WI38 (cell line): ENCODE measurements at regions not wholly inside any gene's neighbourhood (a gene's known extent, or its start where the extent isn't known, plus 50 kb on each side); places are given as distances from the start of the nearest gene placed in this dataset.

Source experiments
- H3K4me3 ChIP-seq: 2 replicates; pipeline ENCODE4 v1.5.1; 2011; ENCODE audit warnings: low read depth, mild to moderate bottlenecking, control low read depth, low read length
- TF ChIP-seq, protein P1 (sequence below): IDR thresholded peaks from 2 replicates; pipeline ENCODE4 v1.5.1; 2012; ENCODE audit warnings: low read depth, mild to moderate bottlenecking, control low read depth, low read length

DNA sequence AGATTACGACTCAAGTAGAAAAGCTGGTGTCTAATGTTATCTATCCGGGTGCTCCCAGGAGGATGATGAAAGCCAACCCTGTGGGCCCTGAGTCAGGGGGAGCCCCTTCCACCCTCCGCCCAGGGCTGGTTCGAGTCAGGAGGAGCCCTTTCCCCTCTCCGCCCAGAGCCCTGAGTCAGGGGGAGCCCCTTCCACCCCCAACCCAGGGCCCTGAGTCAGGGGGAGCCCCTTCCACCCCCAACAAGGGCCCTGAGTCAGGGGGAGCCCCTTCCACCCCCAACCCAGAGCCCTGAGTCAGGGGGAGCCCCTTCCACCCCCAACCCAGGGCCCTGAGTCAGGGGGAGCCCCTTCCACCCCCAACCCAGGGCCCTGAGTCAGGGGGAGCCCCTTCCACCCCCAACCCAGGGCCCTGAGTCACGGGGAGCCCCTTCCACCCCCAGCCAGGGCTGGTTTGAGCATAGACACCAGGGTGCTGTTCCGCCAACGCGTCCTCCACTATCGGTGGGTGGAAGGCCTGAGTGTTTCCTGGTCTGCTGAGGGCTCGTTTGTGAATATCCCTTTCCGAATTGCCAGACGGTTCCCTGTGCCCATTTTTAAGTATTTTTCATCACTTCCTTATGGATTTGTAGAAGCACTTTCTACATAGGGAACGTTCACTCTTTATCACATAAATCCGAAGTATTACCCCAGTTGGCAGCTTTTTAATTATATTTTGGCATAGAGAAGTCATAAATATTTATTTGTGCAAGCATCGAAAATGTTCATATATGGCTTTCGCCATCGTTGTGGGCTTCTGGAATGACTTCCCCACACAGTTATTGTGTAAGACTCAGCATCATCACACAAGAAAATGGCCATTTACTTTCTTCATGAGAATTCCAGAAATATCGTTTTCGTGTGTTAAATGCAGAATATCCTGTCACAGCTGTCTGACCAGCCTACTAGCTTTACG, 380.6 kb downstream of the BRD1 start:
- no peak overlapping the region for H3K4me3 ChIP-seq
- TF ChIP-seq, protein P1, sequence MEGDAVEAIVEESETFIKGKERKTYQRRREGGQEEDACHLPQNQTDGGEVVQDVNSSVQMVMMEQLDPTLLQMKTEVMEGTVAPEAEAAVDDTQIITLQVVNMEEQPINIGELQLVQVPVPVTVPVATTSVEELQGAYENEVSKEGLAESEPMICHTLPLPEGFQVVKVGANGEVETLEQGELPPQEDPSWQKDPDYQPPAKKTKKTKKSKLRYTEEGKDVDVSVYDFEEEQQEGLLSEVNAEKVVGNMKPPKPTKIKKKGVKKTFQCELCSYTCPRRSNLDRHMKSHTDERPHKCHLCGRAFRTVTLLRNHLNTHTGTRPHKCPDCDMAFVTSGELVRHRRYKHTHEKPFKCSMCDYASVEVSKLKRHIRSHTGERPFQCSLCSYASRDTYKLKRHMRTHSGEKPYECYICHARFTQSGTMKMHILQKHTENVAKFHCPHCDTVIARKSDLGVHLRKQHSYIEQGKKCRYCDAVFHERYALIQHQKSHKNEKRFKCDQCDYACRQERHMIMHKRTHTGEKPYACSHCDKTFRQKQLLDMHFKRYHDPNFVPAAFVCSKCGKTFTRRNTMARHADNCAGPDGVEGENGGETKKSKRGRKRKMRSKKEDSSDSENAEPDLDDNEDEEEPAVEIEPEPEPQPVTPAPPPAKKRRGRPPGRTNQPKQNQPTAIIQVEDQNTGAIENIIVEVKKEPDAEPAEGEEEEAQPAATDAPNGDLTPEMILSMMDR: no peak

DNA sequence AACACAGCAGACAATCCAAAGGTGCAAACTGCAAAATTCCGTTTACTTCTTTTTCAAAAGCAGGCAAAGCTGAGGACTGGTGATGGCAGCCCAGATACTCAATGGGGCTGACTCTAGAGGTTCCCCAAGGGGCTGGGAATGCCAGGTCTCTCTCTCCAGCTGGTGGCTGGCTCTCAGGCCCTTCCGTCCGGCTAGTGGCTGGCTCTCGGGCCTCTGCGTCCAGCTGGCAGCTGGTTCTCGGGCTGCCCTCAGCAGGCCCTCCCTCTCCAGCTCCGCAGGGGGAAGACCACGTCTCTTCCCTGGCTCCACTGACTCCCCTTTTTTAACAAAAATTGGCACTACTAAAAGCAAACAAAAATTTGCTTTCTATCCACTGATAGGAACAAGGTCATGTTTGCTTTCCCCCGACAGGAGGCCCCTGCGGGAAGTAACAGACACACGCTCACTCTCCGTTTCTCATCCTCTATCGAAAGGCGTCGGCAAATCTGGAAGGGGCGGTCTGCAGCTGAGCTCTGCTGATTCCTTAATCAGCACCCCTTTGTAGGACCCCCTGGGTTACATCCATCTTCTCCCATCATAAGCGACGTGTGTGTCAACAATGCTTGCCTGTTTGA, 381.4 kb downstream of the BRD1 start:
- H3K4me3 ChIP-seq: no peak overlapping the region
- TF ChIP-seq, protein P1: no peak

DNA sequence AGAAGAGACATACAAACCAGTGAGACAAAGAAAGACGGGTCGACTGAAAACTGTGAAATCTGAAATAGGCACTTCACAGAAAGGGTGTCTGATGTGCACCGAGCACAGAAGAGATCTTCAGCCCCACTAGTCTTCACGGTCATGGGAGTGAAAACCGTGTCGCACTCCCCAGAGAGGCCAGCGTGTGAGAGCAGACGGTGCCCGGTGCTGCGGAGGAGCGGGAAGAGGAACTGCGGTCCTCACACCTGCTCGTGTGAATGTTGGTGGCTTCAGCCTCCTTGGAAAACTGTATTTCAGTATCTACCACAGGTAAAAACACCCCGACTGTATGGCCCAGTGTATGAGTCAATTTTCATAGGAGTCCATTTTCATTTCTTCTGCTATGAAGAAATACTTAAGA, 382.9 kb downstream of the BRD1 start:
- no peak overlapping the region for H3K4me3 ChIP-seq
- TF ChIP-seq, protein P1: no peak

DNA sequence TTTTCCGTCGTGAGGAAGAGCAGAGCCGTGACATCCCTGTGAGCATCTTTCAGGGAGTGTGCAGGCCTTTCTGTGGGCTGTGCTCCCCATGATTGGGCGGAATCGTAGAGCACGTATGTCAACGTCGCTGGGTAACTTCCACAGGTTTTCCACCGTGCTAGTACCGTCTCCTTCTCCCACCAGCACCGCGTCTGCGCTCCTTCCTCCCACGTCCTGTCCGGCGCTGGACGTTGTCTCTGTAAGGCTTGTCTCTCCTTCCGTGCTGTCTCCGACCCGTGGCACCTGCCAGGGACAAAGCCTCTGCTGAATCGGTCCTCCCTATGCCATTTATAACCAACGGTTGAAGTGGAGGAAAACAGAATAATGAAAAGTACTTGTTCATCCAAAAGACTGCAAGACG, 386.7 kb downstream of the BRD1 start:
- TF ChIP-seq, protein P1: no peak
- H3K4me3 ChIP-seq: no peak overlapping the region

DNA sequence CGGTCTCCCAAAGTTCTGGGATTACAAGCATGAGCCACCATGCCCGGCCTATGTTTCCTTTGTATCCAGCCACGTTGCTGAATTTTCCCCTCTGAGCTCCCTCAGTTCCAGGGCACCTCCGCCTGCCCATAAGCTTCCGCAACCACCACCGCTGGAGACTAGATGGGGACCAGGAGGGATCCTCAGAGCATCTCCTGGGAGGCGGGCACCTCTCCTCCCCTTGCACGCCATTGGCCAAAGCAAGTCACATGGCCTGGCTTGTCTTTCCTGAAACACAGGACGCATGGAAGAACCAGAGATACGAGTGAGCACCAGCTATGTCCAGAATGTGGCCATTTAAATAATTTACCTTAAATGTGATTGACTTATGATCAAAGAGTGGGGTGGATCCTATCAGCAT, 388.3 kb downstream of the BRD1 start:
- no peak overlapping the region for H3K4me3 ChIP-seq
- TF ChIP-seq, protein P1: no peak

DNA sequence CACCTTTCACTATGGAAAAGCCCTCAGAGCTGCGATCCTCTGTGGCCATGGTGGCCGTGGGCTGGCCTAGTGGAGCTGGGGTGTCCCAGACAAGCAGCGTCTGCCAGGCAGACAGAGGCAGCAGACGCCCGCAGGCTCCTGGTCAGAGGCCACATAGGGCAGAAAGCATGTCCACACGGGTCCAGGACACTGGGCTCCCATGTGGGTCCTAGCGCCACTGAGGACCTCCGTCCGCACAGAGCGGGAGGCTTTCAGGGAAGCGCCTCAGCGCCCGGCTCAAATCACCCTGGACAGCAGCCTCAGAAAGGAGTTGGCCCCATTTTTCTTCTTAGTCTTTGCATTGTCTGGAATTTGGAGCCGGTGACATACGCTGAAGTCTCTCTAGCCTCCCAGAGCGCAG, 389.7 kb downstream of the BRD1 start:
- no peak overlapping the region for H3K4me3 ChIP-seq
- TF ChIP-seq, protein P1: no peak

DNA sequence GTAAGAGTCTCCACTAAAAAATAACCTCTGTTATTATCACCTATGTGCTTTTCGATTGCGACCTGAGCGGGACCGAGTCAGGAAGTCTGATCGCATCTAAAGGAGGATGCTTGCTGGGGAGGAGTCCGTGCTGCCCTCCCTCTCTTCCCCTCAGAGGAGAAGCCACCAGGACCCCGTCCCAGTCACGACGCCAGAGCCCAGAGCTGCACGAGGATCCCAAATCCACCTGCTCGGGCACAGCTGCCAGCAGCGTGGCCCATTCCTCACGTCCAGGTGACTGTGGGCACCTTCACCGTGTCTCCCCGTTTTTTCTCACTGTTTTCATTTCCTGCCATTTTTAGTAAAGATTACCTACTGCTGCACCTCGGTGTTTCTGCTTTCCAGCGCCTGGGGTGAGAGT, 390.3 kb downstream of the BRD1 start:
- TF ChIP-seq, protein P1: no peak
- H3K4me3 ChIP-seq: no peak overlapping the region
